ENCODE measurements at regions not wholly inside any gene's neighbourhood (a gene's known extent, or its start where the extent isn't known, plus 50 kb on each side); places are given as distances from the start of the nearest gene placed in this dataset.
A peak's percentile ranks its signal among the peaks of the same experiment; 100 is the strongest.
"Not testable (repeated sequence)": the region's sequence is repeated elsewhere in the genome, so short reads cannot be mapped to it uniquely, and the experiment has no call there.

GRCh38 chr12:19665121-19665900 lies 226.0 kb downstream of the AEBP2 start:
- no peak for DNase-seq (ENCODE audit: low read depth in 2 of 2)

GRCh38 chr12:19666070-19666469 lies 226.8 kb downstream of the AEBP2 start:
- peak in 1 of 2 donors; percentile 41 for DNase-seq (ENCODE audit: low read depth in 2 of 2)

- no peak for DNase-seq (ENCODE audit: low read depth in 2 of 2)
These were observed 230.5 kb downstream of the AEBP2 start for GRCh38 chr12:19669793-19670192.

- DNase-seq (ENCODE audit: low read depth in 2 of 2), result no peak
These were observed 232.4 kb downstream of the AEBP2 start for GRCh38 chr12:19671695-19672094.

- DNase-seq (ENCODE audit: low read depth in 2 of 2), result no peak
These were observed 235.1 kb downstream of the AEBP2 start for GRCh38 chr12:19674437-19674836.

GRCh38 chr12:19675361-19675760 lies 236.1 kb downstream of the AEBP2 start:
- DNase-seq (ENCODE audit: low read depth in 2 of 2), result no peak

GRCh38 chr12:19678501-19678900 lies 239.2 kb downstream of the AEBP2 start:
- not testable (repeated sequence) for DNase-seq (ENCODE audit: low read depth in 2 of 2)

GRCh38 chr12:19681007-19681406 lies 241.7 kb downstream of the AEBP2 start:
- no peak for DNase-seq (ENCODE audit: low read depth in 2 of 2)

GRCh38 chr12:19683178-19683927 lies 244.1 kb downstream of the AEBP2 start:
- peak; percentile 58 to 97 for DNase-seq (ENCODE audit: low read depth in 2 of 2)

GRCh38 chr12:19687371-19687770 lies 248.1 kb downstream of the AEBP2 start:
- DNase-seq (ENCODE audit: low read depth in 2 of 2), result no peak

- DNase-seq (ENCODE audit: low read depth in 2 of 2), result peak in 1 of 2 donors; percentile 48
These were observed 249.2 kb downstream of the AEBP2 start for GRCh38 chr12:19688532-19688931.

GRCh38 chr12:19689226-19689625 lies 249.9 kb downstream of the AEBP2 start:
- DNase-seq (ENCODE audit: low read depth in 2 of 2), result no peak

- DNase-seq (ENCODE audit: low read depth in 2 of 2), result no peak
These were observed 250.6 kb downstream of the AEBP2 start for GRCh38 chr12:19689801-19690472.

GRCh38 chr12:19692091-19692490 lies 252.8 kb downstream of the AEBP2 start:
- DNase-seq (ENCODE audit: low read depth in 2 of 2), result no peak

GRCh38 chr12:19692566-19692965 lies 253.3 kb downstream of the AEBP2 start:
- DNase-seq (ENCODE audit: low read depth in 2 of 2), result no peak

- DNase-seq (ENCODE audit: low read depth in 2 of 2), result no peak
These were observed 255.3 kb downstream of the AEBP2 start for GRCh38 chr12:19694627-19695026.

GRCh38 chr12:19695244-19696098 lies 256.2 kb downstream of the AEBP2 start:
- peak in 1 of 2 donors; percentile 45 for DNase-seq (ENCODE audit: low read depth in 2 of 2)

- no peak for DNase-seq (ENCODE audit: low read depth in 2 of 2)
These were observed 261.7 kb downstream of the AEBP2 start for GRCh38 chr12:19700969-19701368.

GRCh38 chr12:19704966-19705365 lies 265.7 kb downstream of the AEBP2 start:
- no peak for DNase-seq (ENCODE audit: low read depth in 2 of 2)

GRCh38 chr12:19706936-19707335 lies 267.6 kb downstream of the AEBP2 start:
- no peak for DNase-seq (ENCODE audit: low read depth in 2 of 2)

GRCh38 chr12:19707948-19708409 lies 268.7 kb downstream of the AEBP2 start:
- DNase-seq (ENCODE audit: low read depth in 2 of 2), result no peak
